Neural progenitor cell (in vitro differentiated cells): ENCODE measurements at regions not wholly inside any gene's neighbourhood (a gene's known extent, or its start where the extent isn't known, plus 50 kb on each side); places are given as distances from the start of the nearest gene placed in this dataset.

Experiments used
- DNase-seq: peaks from one replicate; pipeline ENCODE4 v3.0.0-alpha.2; 2016; ENCODE audit warnings: low spot score
- H2AFZ ChIP-seq: fragments of 200-600 bp; sonication (generic); replicated peaks from 2 replicates; pipeline ENCODE4 v1.6.1; 2016; ENCODE audit warnings: antibody characterized with exemption
- H3F3A ChIP-seq: fragments of 200-600 bp; sonication (generic); 2 replicates; pipeline ENCODE4 v1.6.1; 2016; ENCODE audit warnings: antibody characterized with exemption, low read depth
- H3K27ac ChIP-seq: fragments of 200-600 bp; sonication (generic); 2 replicates; pipeline ENCODE4 v1.5.1; 2016; ENCODE audit warnings: mild to moderate bottlenecking
- H3K27me3 ChIP-seq: fragments of 200-600 bp; sonication (generic); 2 replicates; pipeline ENCODE4 v1.6.1; 2016; ENCODE audit warnings: mild to moderate bottlenecking, moderate library complexity
- H3K36me3 ChIP-seq: fragments of 200-600 bp; sonication (generic); 2 replicates; pipeline ENCODE4 v1.5.1; 2016
- H3K4me1 ChIP-seq: fragments of 200-600 bp; sonication (generic); 2 replicates; pipeline ENCODE4 v1.6.1; 2016; ENCODE audit warnings: mixed run types
- H3K4me2 ChIP-seq: fragments of 200-600 bp; sonication (generic); 2 replicates; pipeline ENCODE4 v1.6.1; 2016
- H3K4me3 ChIP-seq: fragments of 200-600 bp; sonication (generic); 2 replicates; pipeline ENCODE4 v1.5.1; 2016
- H3K79me2 ChIP-seq: fragments of 200-600 bp; sonication (generic); 2 replicates; pipeline ENCODE4 v1.6.1; 2016; ENCODE audit warnings: low read depth
- H3K9ac ChIP-seq: fragments of 200-600 bp; sonication (generic); 2 replicates; pipeline ENCODE4 v1.6.1; 2016
- H3K9me3 ChIP-seq: fragments of 200-600 bp; sonication (generic); 2 replicates; pipeline ENCODE4 v1.5.1; 2016; ENCODE audit warnings: low read depth
- H4K20me1 ChIP-seq: fragments of 200-600 bp; sonication (generic); 2 replicates; pipeline ENCODE4 v1.6.1; 2016; ENCODE audit warnings: low read depth
- H3K27ac Mint-ChIP-seq: 3 replicates; pipeline ENCODE4 v1.8.0; 2021; ENCODE audit warnings: mixed read lengths
- H3K27me3 Mint-ChIP-seq: 2 replicates; pipeline ENCODE4 v1.8.0; 2022; ENCODE audit warnings: low read depth, mild to moderate bottlenecking, inconsistent platforms, moderate library complexity, mixed read lengths; ENCODE audit not compliant: insufficient read depth
- H3K36me3 Mint-ChIP-seq: 3 replicates; pipeline ENCODE4 v1.8.0; 2021; ENCODE audit warnings: mixed read lengths
- H3K4me1 Mint-ChIP-seq: 3 replicates; pipeline ENCODE4 v1.8.0; 2021; ENCODE audit warnings: mixed read lengths
- H3K4me3 Mint-ChIP-seq: 3 replicates; pipeline ENCODE4 v1.8.0; 2021; ENCODE audit warnings: mild to moderate bottlenecking, moderate library complexity, mixed read lengths
- H3K9me3 Mint-ChIP-seq: 3 replicates; pipeline ENCODE4 v1.8.0; 2020; ENCODE audit warnings: mixed read lengths
- EZH2 ChIP-seq: fragments of 200-600 bp; sonication (generic); IDR thresholded peaks from 2 replicates; pipeline ENCODE4 v1.6.1; 2017; ENCODE audit warnings: antibody characterized with exemption, mild to moderate bottlenecking, moderate library complexity
- EZH2phosphoT487 ChIP-seq: fragments of 200-600 bp; sonication (generic); IDR thresholded peaks from 2 replicates; pipeline ENCODE4 v1.6.1; 2017; ENCODE audit warnings: antibody characterized with exemption
- TF ChIP-seq, protein P1 (sequence below): fragments of 200-600 bp; sonication (generic); IDR thresholded peaks from 2 replicates; pipeline ENCODE4 v1.5.1; 2017; ENCODE audit warnings: antibody characterized with exemption, mild to moderate bottlenecking

DNA sequence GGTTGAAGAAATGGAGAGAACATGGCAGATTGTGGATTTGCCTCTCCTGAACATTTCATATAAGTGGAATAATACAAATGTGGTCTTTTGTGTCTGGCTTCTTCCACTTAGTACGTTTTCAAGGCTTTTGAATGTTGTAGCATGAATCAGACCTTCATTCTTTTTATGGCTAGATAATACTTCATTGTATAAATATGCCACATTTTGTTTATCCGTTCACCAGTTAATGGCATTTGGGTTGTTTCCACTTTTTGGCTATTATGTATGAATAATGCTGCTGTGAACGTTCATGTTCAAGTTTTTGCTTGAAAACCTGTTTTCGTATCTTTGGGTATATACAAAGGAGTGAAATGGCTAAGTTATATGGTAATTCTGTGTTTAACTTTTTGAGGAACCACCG is 130.4 kb downstream of the TANC2 start:
- Mint-ChIP-seq H3K27me3 (no peaks in the 10 kb centered on the region), H3K4me3 (no peak overlapping the region), H3K27ac (no peak overlapping the region), H3K4me1 (no peaks in the 10 kb centered on the region), H3K9me3 (peaks cover 8% of the 10 kb centered on the region), H3K36me3 (no peaks in the 10 kb centered on the region)
- TF ChIP-seq, protein P1, sequence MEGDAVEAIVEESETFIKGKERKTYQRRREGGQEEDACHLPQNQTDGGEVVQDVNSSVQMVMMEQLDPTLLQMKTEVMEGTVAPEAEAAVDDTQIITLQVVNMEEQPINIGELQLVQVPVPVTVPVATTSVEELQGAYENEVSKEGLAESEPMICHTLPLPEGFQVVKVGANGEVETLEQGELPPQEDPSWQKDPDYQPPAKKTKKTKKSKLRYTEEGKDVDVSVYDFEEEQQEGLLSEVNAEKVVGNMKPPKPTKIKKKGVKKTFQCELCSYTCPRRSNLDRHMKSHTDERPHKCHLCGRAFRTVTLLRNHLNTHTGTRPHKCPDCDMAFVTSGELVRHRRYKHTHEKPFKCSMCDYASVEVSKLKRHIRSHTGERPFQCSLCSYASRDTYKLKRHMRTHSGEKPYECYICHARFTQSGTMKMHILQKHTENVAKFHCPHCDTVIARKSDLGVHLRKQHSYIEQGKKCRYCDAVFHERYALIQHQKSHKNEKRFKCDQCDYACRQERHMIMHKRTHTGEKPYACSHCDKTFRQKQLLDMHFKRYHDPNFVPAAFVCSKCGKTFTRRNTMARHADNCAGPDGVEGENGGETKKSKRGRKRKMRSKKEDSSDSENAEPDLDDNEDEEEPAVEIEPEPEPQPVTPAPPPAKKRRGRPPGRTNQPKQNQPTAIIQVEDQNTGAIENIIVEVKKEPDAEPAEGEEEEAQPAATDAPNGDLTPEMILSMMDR: no peak
- TF ChIP-seq EZH2phosphoT487 (no peak), EZH2 (no peak)
- H3K27me3 ChIP-seq: no peaks in the 10 kb centered on the region
- H3K4me3 ChIP-seq: no peak overlapping the region
- H3K36me3 ChIP-seq: no peaks in the 10 kb centered on the region
- H4K20me1 ChIP-seq: no peaks in the 10 kb centered on the region
- no peak overlapping the region for H3K9ac ChIP-seq
- no peaks in the 10 kb centered on the region for H3F3A ChIP-seq
- no peak overlapping the region for H3K4me2 ChIP-seq
- H3K79me2 ChIP-seq: no peaks in the 10 kb centered on the region
- H3K27ac ChIP-seq: no peak overlapping the region
- no peak for DNase-seq
- no peaks in the 10 kb centered on the region for H3K4me1 ChIP-seq
- H2AFZ ChIP-seq: no peak overlapping the region
- H3K9me3 ChIP-seq: no peaks in the 10 kb centered on the region

DNA sequence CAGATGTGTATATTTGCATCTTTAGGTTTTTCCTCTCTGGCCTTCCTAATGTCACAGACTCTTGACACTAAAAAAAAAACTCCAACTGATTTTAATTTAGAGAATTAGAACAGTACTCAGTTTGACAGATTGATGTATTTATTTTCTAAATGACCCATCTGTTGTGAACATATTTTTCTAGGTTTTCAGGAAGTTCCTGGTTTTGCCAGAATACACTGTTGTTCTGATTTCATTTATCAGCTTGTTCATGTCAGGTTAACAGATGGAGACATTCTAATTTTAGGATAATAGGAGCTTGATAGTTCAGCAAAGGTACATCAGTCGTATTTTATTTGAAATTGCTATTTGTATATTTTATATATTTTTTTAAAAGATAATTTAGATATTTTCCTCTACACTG is 133.4 kb downstream of the TANC2 start:
- no peaks in the 10 kb centered on the region for H3K4me1 Mint-ChIP-seq
- no peak overlapping the region for H3K27ac Mint-ChIP-seq
- Histone ChIP-seq H3F3A (no peaks in the 10 kb centered on the region), H3K27me3 (no peaks in the 10 kb centered on the region), H3K4me1 (no peaks in the 10 kb centered on the region), H3K36me3 (no peaks in the 10 kb centered on the region), H3K27ac (no peak overlapping the region), H3K4me2 (no peak overlapping the region), H2AFZ (no peak overlapping the region), H3K9me3 (no peaks in the 10 kb centered on the region), H3K79me2 (no peaks in the 10 kb centered on the region), H4K20me1 (no peaks in the 10 kb centered on the region), H3K4me3 (no peak overlapping the region), H3K9ac (no peak overlapping the region)
- DNase-seq: no peak
- no peaks in the 10 kb centered on the region for H3K9me3 Mint-ChIP-seq
- H3K4me3 Mint-ChIP-seq: no peak overlapping the region
- no peak for TF ChIP-seq EZH2phosphoT487
- TF ChIP-seq EZH2: no peak
- TF ChIP-seq, protein P1: no peak
- no peaks in the 10 kb centered on the region for H3K27me3 Mint-ChIP-seq
- no peaks in the 10 kb centered on the region for H3K36me3 Mint-ChIP-seq

DNA sequence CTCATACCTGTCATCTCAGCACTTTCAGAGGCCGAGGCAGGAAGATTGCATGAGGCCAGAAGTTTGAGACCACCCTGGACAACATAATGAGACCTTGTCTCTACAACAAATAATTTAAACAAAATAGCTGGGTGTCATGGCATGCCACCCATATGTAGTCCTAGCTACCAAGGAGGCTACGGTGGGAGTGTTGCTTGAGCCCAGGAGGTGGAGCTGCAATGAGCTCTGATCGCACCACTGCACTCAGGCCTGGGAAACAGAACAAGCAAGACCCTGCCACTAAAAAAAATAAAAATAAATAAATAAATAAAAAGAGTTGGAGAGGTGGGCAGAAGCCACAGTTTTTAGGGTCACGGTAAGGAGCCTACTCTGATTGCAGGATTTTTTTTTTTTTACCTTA is 136.0 kb downstream of the TANC2 start:
- Mint-ChIP-seq H3K4me3 (no peak overlapping the region), H3K27me3 (no peaks in the 10 kb centered on the region)

More for the DNA sequence above, 136.0 kb downstream of the TANC2 start:
- Histone ChIP-seq H3K4me2 (no peak overlapping the region), H3K9me3 (no peaks in the 10 kb centered on the region), H3K27ac (no peak overlapping the region), H3K4me1 (no peaks in the 10 kb centered on the region), H3K9ac (no peak overlapping the region), H3K79me2 (no peaks in the 10 kb centered on the region), H3K4me3 (no peak overlapping the region), H3K27me3 (no peaks in the 10 kb centered on the region), H3K36me3 (no peaks in the 10 kb centered on the region), H3F3A (no peaks in the 10 kb centered on the region), H2AFZ (no peak overlapping the region), H4K20me1 (no peaks in the 10 kb centered on the region)
- no peaks in the 10 kb centered on the region for H3K4me1 Mint-ChIP-seq
- no peak for DNase-seq
- TF ChIP-seq, protein P1: no peak
- no peak for TF ChIP-seq EZH2phosphoT487
- no peak for TF ChIP-seq EZH2
- H3K36me3 Mint-ChIP-seq: no peaks in the 10 kb centered on the region
- H3K9me3 Mint-ChIP-seq: no peaks in the 10 kb centered on the region
- no peak overlapping the region for H3K27ac Mint-ChIP-seq
